ENCODE measurements at regions not wholly inside any gene's neighbourhood (a gene's known extent, or its start where the extent isn't known, plus 50 kb on each side); places are given as distances from the start of the nearest gene placed in this dataset.

GRCh38 chr1:220323717-220324116 is 51.5 kb upstream of the RAB3GAP2 start:
- no peak overlapping the region for H3K4me3 ChIP-seq (replicated peaks; ENCODE audit: low read depth, low read length)
- no peak for DNase-seq (ENCODE audit: low read depth)
- TF ChIP-seq CTCF (IDR thresholded peaks at IDR 0.05; ENCODE audit: low read length, missing control alignments): no peak

- DNase-seq (ENCODE audit: low read depth): no peak
- H3K4me3 ChIP-seq (replicated peaks; ENCODE audit: low read depth, low read length): no peak overlapping the region
- TF ChIP-seq CTCF (IDR thresholded peaks at IDR 0.05; ENCODE audit: low read length, missing control alignments): no peak
These were observed 50.3 kb upstream of the RAB3GAP2 start for GRCh38 chr1:220322570-220322969.
